GM19452 (cell line): ENCODE measurements at regions not wholly inside any gene's neighbourhood (a gene's known extent, or its start where the extent isn't known, plus 50 kb on each side); places are given as distances from the start of the nearest gene placed in this dataset.

Experiments
- ATAC-seq: cut with Tn5 transposase; IDR thresholded peaks from one replicate; pipeline ENCODE4 v1.9.1; 2021; ENCODE audit not compliant: unreplicated experiment

- ATAC-seq: no peak
These were observed 953.9 kb downstream of the TYW1 start for GRCh38 chr7:67950321-67951083.

GRCh38 chr7:67955061-67955460, 958.4 kb downstream of the TYW1 start:
- ATAC-seq: no peak

- no peak for ATAC-seq
These were observed 966.2 kb downstream of the TYW1 start for GRCh38 chr7:67962863-67963262.

GRCh38 chr7:67976490-67976889, 979.9 kb downstream of the TYW1 start:
- no peak for ATAC-seq

- ATAC-seq: no peak
These were observed 986.9 kb downstream of the TYW1 start for GRCh38 chr7:67983486-67983885.

- ATAC-seq: no peak
These were observed 987.7 kb downstream of the TYW1 start for GRCh38 chr7:67984326-67984725.

- no peak for ATAC-seq
These were observed 992.5 kb downstream of the TYW1 start for GRCh38 chr7:67989142-67989541.

- no peak for ATAC-seq
These were observed 993.4 kb downstream of the TYW1 start for GRCh38 chr7:67990003-67990402.

GRCh38 chr7:67990716-67991115, 994.1 kb downstream of the TYW1 start:
- no peak for ATAC-seq

- ATAC-seq: no peak
These were observed 995.7 kb downstream of the TYW1 start for GRCh38 chr7:67992287-67992686.

GRCh38 chr7:68005992-68006391, 1009.4 kb downstream of the TYW1 start:
- no peak for ATAC-seq

- ATAC-seq: no peak
These were observed 1010.0 kb downstream of the TYW1 start for GRCh38 chr7:68006619-68007018.

- ATAC-seq: no peak
These were observed 1013.1 kb downstream of the TYW1 start for GRCh38 chr7:68009716-68010115.

- ATAC-seq: no peak
These were observed 1017.6 kb downstream of the TYW1 start for GRCh38 chr7:68014031-68014736.

GRCh38 chr7:68015122-68015977, 1018.7 kb downstream of the TYW1 start:
- no peak for ATAC-seq

GRCh38 chr7:68015978-68016532, 1019.4 kb downstream of the TYW1 start:
- ATAC-seq: no peak

- no peak for ATAC-seq
These were observed 1023.5 kb downstream of the TYW1 start for GRCh38 chr7:68020102-68020501.

GRCh38 chr7:68025369-68025768, 1028.7 kb downstream of the TYW1 start:
- ATAC-seq: no peak

- ATAC-seq: no peak
These were observed 1033.9 kb downstream of the TYW1 start for GRCh38 chr7:68030530-68030929.

- ATAC-seq: no peak
These were observed 1034.7 kb downstream of the TYW1 start for GRCh38 chr7:68031180-68031943.
